Activated T-helper 1 cell treated with anti-CD3 and anti-CD28 coated beads, Interleukin-12 subunit alpha, Interleukin-12 subunit beta, Interleukin-2, Interleukin-4 antibody, amounts not matched to agents 30 ng/mL and 10 ng/mL and 1 ng/mL, durations not matched to agents 14 hours and 24 hours and 36 hours (primary cell): ENCODE measurements at regions not wholly inside any gene's neighbourhood (a gene's known extent, or its start where the extent isn't known, plus 50 kb on each side); places are given as distances from the start of the nearest gene placed in this dataset.

ENCODE experiments used
- DNase-seq: peaks from one replicate; pipeline ENCODE4 v3.0.0; 2021; ENCODE audit warnings: low spot score
- H3K27ac Mint-ChIP-seq: one replicate; pipeline ENCODE4 v1.8.0; 2021; ENCODE audit warnings: mild to moderate bottlenecking, mixed read lengths
- H3K27me3 Mint-ChIP-seq: one replicate; pipeline ENCODE4 v1.8.0; 2022; ENCODE audit warnings: mild to moderate bottlenecking, moderate library complexity, mixed read lengths; ENCODE audit not compliant: insufficient read depth
- H3K36me3 Mint-ChIP-seq: one replicate; pipeline ENCODE4 v1.8.0; 2021; ENCODE audit warnings: low read depth, mixed read lengths
- H3K4me1 Mint-ChIP-seq: one replicate; pipeline ENCODE4 v1.8.0; 2021; ENCODE audit warnings: low read depth, mixed read lengths
- H3K4me3 Mint-ChIP-seq: one replicate; pipeline ENCODE4 v1.8.0; 2021; ENCODE audit warnings: mild to moderate bottlenecking, moderate library complexity, mixed read lengths
- H3K9me3 Mint-ChIP-seq: one replicate; pipeline ENCODE4 v1.8.0; 2021; ENCODE audit warnings: mixed read lengths
- intact Hi-C: fragments of 100-400 bp; cut with micrococcal nuclease; formaldehyde crosslinking; loops from one replicate; pipeline ENCODE4 v1.15.1; 2024

DNA sequence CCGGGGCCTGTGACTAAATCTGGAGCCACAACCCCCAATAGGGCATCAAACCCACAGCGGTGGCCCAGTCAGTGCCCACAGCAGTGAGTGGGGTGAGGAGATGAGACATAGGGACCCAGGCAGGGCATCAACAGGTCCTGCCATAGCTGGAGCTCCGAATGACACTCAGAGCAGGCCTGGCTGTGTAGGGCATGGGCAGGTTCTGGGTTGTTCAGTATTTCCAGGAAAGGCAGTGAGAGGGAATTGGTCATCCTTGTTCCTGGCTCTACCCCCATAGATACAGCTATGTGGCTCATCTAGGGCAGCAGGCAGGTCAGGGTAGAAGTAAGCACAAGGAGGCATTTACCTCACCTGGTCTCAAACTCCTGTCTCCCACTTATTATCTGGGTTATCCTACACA lies 126.6 kb downstream of the BUD13 start:
- H3K4me3 Mint-ChIP-seq, result no peak overlapping the region
- DNase-seq, result no peak
- no peaks in the 10 kb centered on the region for H3K4me1 Mint-ChIP-seq
- H3K36me3 Mint-ChIP-seq, result no peaks in the 10 kb centered on the region
- no peaks in the 10 kb centered on the region for H3K9me3 Mint-ChIP-seq
- intact Hi-C loops, result no loop called here
- no peak overlapping the region for H3K27ac Mint-ChIP-seq
- peaks cover 5% of the 10 kb centered on the region for H3K27me3 Mint-ChIP-seq

- Mint-ChIP-seq H3K27ac (no peak overlapping the region), H3K27me3 (peaks cover 5% of the 10 kb centered on the region), H3K9me3 (no peaks in the 10 kb centered on the region), H3K4me3 (no peak overlapping the region), H3K36me3 (no peaks in the 10 kb centered on the region), H3K4me1 (no peaks in the 10 kb centered on the region)
- intact Hi-C loops, result no loop called here
- DNase-seq, result no peak
Observed at GRCh38 chr11:116644941-116645305, 127.9 kb downstream of the BUD13 start.

- Mint-ChIP-seq H3K27ac (no peak overlapping the region), H3K9me3 (no peaks in the 10 kb centered on the region), H3K4me1 (no peaks in the 10 kb centered on the region), H3K36me3 (no peaks in the 10 kb centered on the region), H3K4me3 (no peak overlapping the region), H3K27me3 (peaks cover 5% of the 10 kb centered on the region)
- DNase-seq, result no peak
- intact Hi-C loops, result no loop called here
Observed at GRCh38 chr11:116644201-116644940, 128.4 kb downstream of the BUD13 start.

DNA sequence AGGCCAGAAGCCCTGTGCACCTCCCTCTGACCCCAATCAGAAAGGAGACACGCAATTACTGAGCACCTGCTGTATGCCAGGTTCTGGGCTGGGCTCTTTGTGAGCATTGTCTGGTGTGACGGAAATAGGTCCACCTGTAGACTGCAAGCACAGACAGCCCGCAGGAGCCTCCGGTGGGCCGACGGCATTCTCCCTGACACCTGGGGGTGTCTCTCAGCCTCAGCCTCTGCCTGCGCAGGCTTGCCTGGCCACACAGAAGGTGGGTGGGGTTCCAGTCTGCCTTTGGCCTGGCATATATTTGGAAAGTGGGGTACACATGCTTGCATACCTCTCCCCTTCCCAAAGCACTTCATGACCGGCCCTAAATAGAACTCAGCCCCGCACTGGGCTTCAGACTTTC lies 129.3 kb downstream of the BUD13 start:
- Mint-ChIP-seq H3K36me3 (no peaks in the 10 kb centered on the region), H3K4me1 (no peaks in the 10 kb centered on the region), H3K27ac (no peak overlapping the region), H3K27me3 (peaks cover 5% of the 10 kb centered on the region), H3K9me3 (no peaks in the 10 kb centered on the region), H3K4me3 (no peak overlapping the region)
- DNase-seq, result no peak
- intact Hi-C loops, result no loop called here

GRCh38 chr11:116642902-116643301 lies 129.9 kb downstream of the BUD13 start:
- Mint-ChIP-seq H3K27me3 (peaks cover 5% of the 10 kb centered on the region), H3K36me3 (no peaks in the 10 kb centered on the region), H3K27ac (no peak overlapping the region), H3K4me1 (no peaks in the 10 kb centered on the region), H3K9me3 (no peaks in the 10 kb centered on the region), H3K4me3 (no peak overlapping the region)
- intact Hi-C loops, result no loop called here
- DNase-seq, result no peak

GRCh38 chr11:116642481-116642880 lies 130.3 kb downstream of the BUD13 start:
- H3K9me3 Mint-ChIP-seq, result no peaks in the 10 kb centered on the region
- H3K27me3 Mint-ChIP-seq, result peaks cover 5% of the 10 kb centered on the region
- no peak overlapping the region for H3K4me3 Mint-ChIP-seq
- no peak overlapping the region for H3K27ac Mint-ChIP-seq
- DNase-seq, result no peak
- no peaks in the 10 kb centered on the region for H3K36me3 Mint-ChIP-seq
- H3K4me1 Mint-ChIP-seq, result no peaks in the 10 kb centered on the region
- intact Hi-C loops, result no loop called here

- Mint-ChIP-seq H3K27ac (no peak overlapping the region), H3K27me3 (peaks cover 2% of the 10 kb centered on the region), H3K4me1 (no peaks in the 10 kb centered on the region), H3K36me3 (no peaks in the 10 kb centered on the region), H3K9me3 (no peaks in the 10 kb centered on the region), H3K4me3 (no peak overlapping the region)
- no peak for DNase-seq
- intact Hi-C loops, result no loop called here
Observed at GRCh38 chr11:116641561-116642045, 131.2 kb downstream of the BUD13 start.

DNA sequence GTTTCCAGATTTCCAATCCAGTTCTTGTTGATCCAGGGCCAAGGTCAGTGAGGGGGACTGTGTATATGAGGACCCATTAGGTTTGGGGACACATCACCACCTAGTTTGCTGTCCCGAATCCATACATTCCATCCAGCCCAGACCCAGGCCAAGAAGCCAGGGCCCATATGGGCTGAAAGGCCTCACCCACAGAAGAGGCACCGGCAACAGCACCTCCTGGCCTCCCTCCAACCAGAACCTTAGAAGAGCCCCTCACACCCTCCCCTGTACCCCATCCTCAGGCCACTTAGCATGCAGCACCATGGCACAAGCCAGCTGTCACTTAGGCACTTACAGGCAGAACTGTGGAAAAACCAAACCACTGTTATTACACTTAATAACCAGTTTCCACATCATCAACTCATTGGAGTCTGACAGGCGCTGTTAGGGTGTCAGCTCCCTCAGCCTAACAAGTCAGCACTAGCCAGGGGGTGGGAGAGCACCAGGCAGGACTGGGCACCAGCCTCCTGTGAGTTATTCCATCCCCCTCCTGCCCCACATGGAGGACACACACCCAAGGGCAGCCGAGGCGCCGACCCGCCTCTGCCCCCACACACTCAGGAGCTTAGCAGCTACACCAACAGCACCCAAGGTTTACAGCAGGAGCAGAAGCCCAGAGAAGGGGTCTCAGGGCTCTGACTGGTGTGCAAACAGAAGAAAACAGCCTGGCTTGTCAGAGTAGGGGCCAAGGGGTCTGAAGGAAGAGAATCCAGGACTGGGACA lies 132.0 kb downstream of the BUD13 start:
- H3K4me3 Mint-ChIP-seq, result no peak overlapping the region
- intact Hi-C loops, result no loop called here
- H3K27me3 Mint-ChIP-seq, result peaks cover 2% of the 10 kb centered on the region

GRCh38 chr11:116638463-116638862 lies 134.3 kb downstream of the BUD13 start:
- Mint-ChIP-seq H3K9me3 (no peaks in the 10 kb centered on the region), H3K27ac (no peak overlapping the region), H3K4me3 (no peak overlapping the region), H3K36me3 (no peaks in the 10 kb centered on the region), H3K4me1 (no peaks in the 10 kb centered on the region), H3K27me3 (no peaks in the 10 kb centered on the region)
- no peak for DNase-seq
- intact Hi-C loops, result no loop called here

More for the DNA sequence above, 132.0 kb downstream of the BUD13 start:
- no peak for DNase-seq
- H3K9me3 Mint-ChIP-seq, result no peaks in the 10 kb centered on the region
- H3K27ac Mint-ChIP-seq, result no peak overlapping the region
- no peaks in the 10 kb centered on the region for H3K36me3 Mint-ChIP-seq
- no peaks in the 10 kb centered on the region for H3K4me1 Mint-ChIP-seq

GRCh38 chr11:116637766-116638165 lies 135.0 kb downstream of the BUD13 start:
- Mint-ChIP-seq H3K27ac (no peak overlapping the region), H3K4me3 (no peak overlapping the region)

DNA sequence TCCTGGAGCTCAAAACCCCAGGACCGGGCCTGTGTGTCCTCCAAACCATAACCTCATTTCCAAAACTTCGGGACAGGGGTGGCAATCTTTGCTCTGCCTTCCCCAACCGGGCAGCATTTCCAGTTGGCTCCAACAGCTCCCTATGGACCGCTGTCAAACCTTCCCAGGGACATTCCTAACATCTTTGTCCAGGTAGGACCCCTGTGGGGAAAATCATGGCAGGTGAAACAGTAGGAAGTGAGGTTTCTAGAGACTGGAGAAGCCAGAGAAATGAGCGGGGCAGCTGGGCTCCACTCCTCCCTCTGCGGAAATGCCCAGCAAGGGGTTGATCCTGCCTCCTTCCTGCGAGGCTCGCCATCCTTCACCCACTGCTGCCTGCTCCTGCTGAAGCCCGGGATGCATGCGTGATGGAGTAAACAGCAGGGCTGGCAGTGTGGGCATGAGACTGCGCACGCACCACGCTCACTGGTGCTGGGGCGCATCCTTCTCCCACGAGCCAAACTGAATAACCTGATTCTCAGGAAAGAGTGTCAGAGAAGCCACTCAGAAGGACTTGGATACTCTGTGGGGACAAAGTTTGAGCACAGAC lies 136.4 kb downstream of the BUD13 start:
- Mint-ChIP-seq H3K27ac (no peak overlapping the region), H3K9me3 (no peaks in the 10 kb centered on the region), H3K4me3 (no peak overlapping the region), H3K4me1 (no peaks in the 10 kb centered on the region), H3K36me3 (no peaks in the 10 kb centered on the region), H3K27me3 (no peaks in the 10 kb centered on the region)
- DNase-seq, result no peak
- intact Hi-C loops, result no loop called here

More at GRCh38 chr11:116637766-116638165, 135.0 kb downstream of the BUD13 start:
- Mint-ChIP-seq H3K4me1 (no peaks in the 10 kb centered on the region), H3K9me3 (no peaks in the 10 kb centered on the region), H3K27me3 (no peaks in the 10 kb centered on the region), H3K36me3 (no peaks in the 10 kb centered on the region)
- no peak for DNase-seq
- intact Hi-C loops, result no loop called here

DNA sequence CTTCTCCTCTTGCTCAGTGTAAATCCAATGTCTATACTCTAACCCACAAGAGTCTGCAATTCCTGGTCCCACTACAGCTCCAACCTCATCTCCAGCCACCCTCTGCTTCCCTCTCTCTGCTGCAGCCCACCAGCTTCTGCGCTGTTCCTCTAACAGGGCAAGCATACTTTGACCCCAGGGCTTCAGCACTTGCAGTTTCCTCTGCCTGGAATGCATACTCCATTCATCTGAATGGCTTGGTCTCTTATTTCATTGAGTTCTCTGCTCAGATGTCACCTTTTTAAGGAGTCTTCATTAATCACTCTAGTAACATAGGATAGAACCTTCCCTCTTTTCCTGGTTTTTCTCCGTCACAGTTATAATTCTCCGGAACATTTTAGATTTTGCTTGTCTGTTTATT lies 141.6 kb downstream of the BUD13 start:
- H3K9me3 Mint-ChIP-seq, result no peaks in the 10 kb centered on the region
- H3K27me3 Mint-ChIP-seq, result no peaks in the 10 kb centered on the region
- no peak overlapping the region for H3K27ac Mint-ChIP-seq
- H3K4me3 Mint-ChIP-seq, result no peak overlapping the region
- H3K36me3 Mint-ChIP-seq, result no peaks in the 10 kb centered on the region
- no peaks in the 10 kb centered on the region for H3K4me1 Mint-ChIP-seq
- no peak for DNase-seq
- intact Hi-C loops, result no loop called here

DNA sequence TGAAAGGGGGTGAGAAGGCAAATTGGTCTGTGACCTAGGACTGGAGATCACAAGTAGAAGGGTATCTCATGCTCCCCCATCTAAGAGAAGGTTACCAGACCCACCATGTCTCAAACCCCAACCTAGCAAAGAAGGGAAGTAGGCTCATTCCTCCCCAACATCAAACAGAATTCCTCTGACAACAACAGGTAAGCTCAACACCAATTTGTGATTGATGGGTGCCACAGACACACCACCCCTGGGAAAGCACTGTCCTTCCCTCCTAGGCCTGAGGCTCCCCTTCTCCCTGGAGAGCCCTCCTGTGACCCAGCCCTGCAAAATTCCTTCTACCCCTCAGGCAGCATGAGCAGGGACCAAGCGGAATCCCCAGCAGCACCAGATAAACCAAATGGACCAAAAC lies 154.3 kb downstream of the BUD13 start:
- Mint-ChIP-seq H3K27ac (no peak overlapping the region), H3K36me3 (no peaks in the 10 kb centered on the region)
- intact Hi-C loops, result no loop called here

More for the DNA sequence above, 154.3 kb downstream of the BUD13 start:
- DNase-seq, result no peak
- Mint-ChIP-seq H3K9me3 (no peaks in the 10 kb centered on the region), H3K4me3 (no peak overlapping the region), H3K4me1 (no peaks in the 10 kb centered on the region), H3K27me3 (peaks cover 10% of the 10 kb centered on the region)
